A549 (cell line): ENCODE measurements at regions not wholly inside any gene's neighbourhood (a gene's known extent, or its start where the extent isn't known, plus 50 kb on each side); places are given as distances from the start of the nearest gene placed in this dataset.

Experiments
- ATAC-seq, 2 experiments: fragments of 200-7000 bp in 1 of 2; fragments of >200 bp in 1 of 2; cut with Nextera tagmentation in 1 of 2; cut with Tn5 transposase in 1 of 2; 3 replicates each; pipeline versions ENCODE4 v1.8.0 to v1.9.1; 2018 to 2020; ENCODE audit warnings: mild to moderate bottlenecking in 1 of 2, moderate library complexity in 1 of 2
- CTCF ChIA-PET: fragments of 300-600 bp; sonication (Branson Sonifier 250); formaldehyde crosslinking; extraction: SDS; loops from one replicate; lab custom pipeline; 2021; ENCODE audit warnings: antibody characterized with exemption, inconsistent platforms; lab: Yijun Ruan, JAX
- POLR2A ChIA-PET: fragments of 350-600 bp; formaldehyde crosslinking; extraction: SDS; loops from one replicate; lab custom pipeline; 2021; ENCODE audit warnings: antibody characterized with exemption, inconsistent platforms; lab: Yijun Ruan, JAX
- DNase-seq, 2 experiments: peaks; one replicate each; pipeline versions ENCODE4 v3.0.0 to v3.0.0-alpha.2; 2011 to 2016; ENCODE audit warnings: low read depth in 1 of 2, low spot score in 1 of 2
- FAIRE-seq: peaks from 2 replicates; lab custom pipeline; 2011; peaks lifted over from hg19 to GRCh38; lab: Jason Lieb, UNC
- H3K27ac ChIP-seq, 2 experiments: fragments of >200 bp; sonication (Bioruptor Twin); formaldehyde crosslinking; 3 replicates each; pipeline ENCODE4 v1.5.1; 2016 to 2017
- H3K4me1 ChIP-seq: fragments of >200 bp; sonication (Bioruptor Twin); formaldehyde crosslinking; 3 replicates; pipeline ENCODE4 v1.6.1; 2016
- H3K4me2 ChIP-seq: fragments of >200 bp; sonication (Bioruptor Twin); formaldehyde crosslinking; 3 replicates; pipeline ENCODE4 v1.6.1; 2016
- H3K4me3 ChIP-seq: fragments of >200 bp; sonication (Bioruptor Twin); formaldehyde crosslinking; 3 replicates; pipeline ENCODE4 v1.5.1; 2016
- H3K9me3 ChIP-seq: fragments of >200 bp; sonication (Bioruptor Twin); formaldehyde crosslinking; 3 replicates; pipeline ENCODE4 v1.6.1; 2016
- ATOH8 ChIP-seq: fragments of 250-450 bp; sonication (Bioruptor Pico); IDR thresholded peaks from 2 replicates; pipeline ENCODE4 v1.5.0; 2020; ENCODE audit warnings: low read depth, mild to moderate bottlenecking, moderate library complexity
- CBX2 ChIP-seq: fragments of 200-600 bp; sonication (generic); IDR thresholded peaks from 2 replicates; pipeline ENCODE4 v1.6.1; 2016; ENCODE audit warnings: low read depth, mild to moderate bottlenecking, borderline replicate concordance
- CBX8 ChIP-seq: fragments of 200-600 bp; sonication (generic); IDR thresholded peaks from 2 replicates; pipeline ENCODE4 v1.6.1; 2016
- CHD2 ChIP-seq: fragments of 150-350 bp; IDR thresholded peaks from 2 replicates; pipeline ENCODE4 v1.6.1; 2014; ENCODE audit warnings: low read length; ENCODE audit not compliant: partially characterized antibody
- CHD4 ChIP-seq: fragments of 200-600 bp; sonication (generic); IDR thresholded peaks from 2 replicates; pipeline ENCODE4 v1.6.1; 2016; ENCODE audit warnings: antibody characterized with exemption, mild to moderate bottlenecking, borderline replicate concordance
- ESRRA ChIP-seq: fragments of 150-350 bp; IDR thresholded peaks from 2 replicates; pipeline ENCODE4 v1.6.1; 2014; ENCODE audit warnings: mild to moderate bottlenecking, low read length, borderline replicate concordance
- FOSL2 ChIP-seq, 2 experiments: fragments of 450-650 bp in 1 of 2; fragments of >200 bp in 1 of 2; sonication (Bioruptor Twin) in 1 of 2; formaldehyde crosslinking; IDR thresholded peaks; 2 replicates each; pipeline versions ENCODE4 v1.5.0 to v1.6.1; 2016 to 2020; ENCODE audit warnings: mild to moderate bottlenecking in 1 of 2, moderate library complexity in 1 of 2
- FOXS1 ChIP-seq: fragments of 250-450 bp; sonication (Bioruptor Pico); IDR thresholded peaks from 2 replicates; pipeline ENCODE4 v1.5.0; 2020; ENCODE audit warnings: mild to moderate bottlenecking, moderate library complexity
- GATA3 ChIP-seq: IDR thresholded peaks from 2 replicates; pipeline ENCODE4 v1.6.1; 2012; ENCODE audit warnings: borderline replicate concordance
- HDAC2 ChIP-seq: fragments of 200-600 bp; sonication (generic); IDR thresholded peaks from 2 replicates; pipeline ENCODE4 v1.6.1; 2016
- HEYL ChIP-seq: fragments of 250-450 bp; sonication (Bioruptor Pico); IDR thresholded peaks from 2 replicates; pipeline ENCODE4 v1.8.0; 2021; ENCODE audit warnings: mild to moderate bottlenecking, moderate library complexity
- HOXA7 ChIP-seq: fragments of 250-450 bp; sonication (Bioruptor Pico); IDR thresholded peaks from 2 replicates; pipeline ENCODE4 v1.5.0; 2020; ENCODE audit warnings: mild to moderate bottlenecking, moderate library complexity
- HOXB13 ChIP-seq: fragments of 250-450 bp; sonication (Bioruptor Pico); IDR thresholded peaks from 2 replicates; pipeline ENCODE4 v1.5.0; 2020; ENCODE audit warnings: low read depth, mild to moderate bottlenecking, moderate library complexity
- HOXB5 ChIP-seq: fragments of 250-450 bp; sonication (Bioruptor Pico); IDR thresholded peaks from 2 replicates; pipeline ENCODE4 v1.5.0; 2020; ENCODE audit warnings: mild to moderate bottlenecking, moderate library complexity
- KDM1A ChIP-seq: fragments of 200-600 bp; sonication (generic); IDR thresholded peaks from 2 replicates; pipeline ENCODE4 v1.6.1; 2016; ENCODE audit warnings: low read depth, mild to moderate bottlenecking
- MAFK ChIP-seq: fragments of 450-650 bp; IDR thresholded peaks from 2 replicates; pipeline ENCODE4 v1.6.1; 2014; ENCODE audit not compliant: partially characterized antibody
- MAZ ChIP-seq: fragments of 150-350 bp; IDR thresholded peaks from 2 replicates; pipeline ENCODE4 v1.6.1; 2014; ENCODE audit warnings: antibody characterized with exemption, low read depth, low read length, borderline replicate concordance
- MYC ChIP-seq: IDR thresholded peaks from 2 replicates; pipeline ENCODE4 v1.6.1; 2012; ENCODE audit warnings: mild to moderate bottlenecking, inconsistent platforms, low read length, improper control_type of control experiment, borderline replicate concordance
- NFE2L2 ChIP-seq: fragments of 150-350 bp; conservative IDR thresholded peaks from 2 replicates; pipeline ENCODE4 v1.6.1; 2014; ENCODE audit warnings: low read length
- NPAS2 ChIP-seq: fragments of 250-450 bp; sonication (Bioruptor Pico); IDR thresholded peaks from 2 replicates; pipeline ENCODE4 v1.8.0; 2022; ENCODE audit warnings: mild to moderate bottlenecking, moderate library complexity, borderline replicate concordance
- PHF8 ChIP-seq: fragments of 200-600 bp; sonication (generic); IDR thresholded peaks from 2 replicates; pipeline ENCODE4 v1.6.1; 2016; ENCODE audit warnings: low read depth, mild to moderate bottlenecking, antibody characterized with exemption, moderate library complexity, borderline replicate concordance
- POLR2A ChIP-seq: IDR thresholded peaks from 2 replicates; pipeline ENCODE4 v1.6.1; 2012; ENCODE audit warnings: mild to moderate bottlenecking, low read length
- POLR2AphosphoS2 ChIP-seq: conservative IDR thresholded peaks from 2 replicates; pipeline ENCODE4 v1.6.1; 2012; ENCODE audit warnings: low read length, improper control_type of control experiment, inconsistent platforms
- RARB ChIP-seq: fragments of 250-450 bp; sonication (Bioruptor Pico); IDR thresholded peaks from 2 replicates; pipeline ENCODE4 v1.8.0; 2021; ENCODE audit warnings: mild to moderate bottlenecking, moderate library complexity
- RCOR1 ChIP-seq: fragments of 150-350 bp; IDR thresholded peaks from 2 replicates; pipeline ENCODE4 v1.6.1; 2014; ENCODE audit warnings: antibody characterized with exemption, low read length, low read depth
- RNF2 ChIP-seq: fragments of 200-600 bp; sonication (generic); IDR thresholded peaks from 2 replicates; pipeline ENCODE4 v1.6.1; 2016; ENCODE audit warnings: low read depth, mild to moderate bottlenecking, antibody characterized with exemption, moderate library complexity, borderline replicate concordance
- TFCP2L1 ChIP-seq: fragments of 250-450 bp; sonication (Bioruptor Pico); IDR thresholded peaks from 2 replicates; pipeline ENCODE4 v1.5.0; 2021; ENCODE audit warnings: mild to moderate bottlenecking
- ZC3H11A ChIP-seq: fragments of 450-650 bp; IDR thresholded peaks from 2 replicates; pipeline ENCODE4 v1.6.1; 2014; ENCODE audit warnings: antibody characterized with exemption, mild to moderate bottlenecking
- ZNF302 ChIP-seq: fragments of 250-450 bp; sonication (Bioruptor Pico); IDR thresholded peaks from 2 replicates; pipeline ENCODE4 v1.9.0; 2021; ENCODE audit warnings: inconsistent platforms, mild to moderate bottlenecking, moderate library complexity
- WGBS: methylation state at CpG from one replicate; pipeline ENCODE4 v1.1.6; 2017; ENCODE audit errors: missing lambda C conversion rate; 5-methylcytosine and 5-hydroxymethylcytosine counted together
- TF ChIP-seq, protein P1 (sequence below): fragments of 150-350 bp; IDR thresholded peaks from 2 replicates; pipeline ENCODE4 v1.6.1; 2014; ENCODE audit warnings: low read depth, mild to moderate bottlenecking, low read length
- TF ChIP-seq, protein P2 (sequence below): fragments of >200 bp; sonication (Bioruptor Twin); formaldehyde crosslinking; IDR thresholded peaks from 3 replicates; pipeline ENCODE4 v1.6.1; 2016

GRCh38 chr2:36058076-36058475 is 297.5 kb upstream of the CRIM1 start:
- ChIA-PET CTCF (no interaction called here), POLR2A (no interaction called here)
- ATAC-seq (no peak), DNase-seq (no peak), FAIRE-seq (no peak)
- H3K27ac ChIP-seq = no peak overlapping the region
- 0 out of 3 replicates have a peak, but pooled peaks cover 2% of the 10 kb centered on the region for H3K9me3 ChIP-seq
- H3K4me2 ChIP-seq = no peak overlapping the region
- no peaks in the 10 kb centered on the region for H3K4me1 ChIP-seq
- no peak overlapping the region for H3K4me3 ChIP-seq
- 74% methylated on average over 3 of the region's 3 CpGs for WGBS
- TF ChIP-seq, protein P1, sequence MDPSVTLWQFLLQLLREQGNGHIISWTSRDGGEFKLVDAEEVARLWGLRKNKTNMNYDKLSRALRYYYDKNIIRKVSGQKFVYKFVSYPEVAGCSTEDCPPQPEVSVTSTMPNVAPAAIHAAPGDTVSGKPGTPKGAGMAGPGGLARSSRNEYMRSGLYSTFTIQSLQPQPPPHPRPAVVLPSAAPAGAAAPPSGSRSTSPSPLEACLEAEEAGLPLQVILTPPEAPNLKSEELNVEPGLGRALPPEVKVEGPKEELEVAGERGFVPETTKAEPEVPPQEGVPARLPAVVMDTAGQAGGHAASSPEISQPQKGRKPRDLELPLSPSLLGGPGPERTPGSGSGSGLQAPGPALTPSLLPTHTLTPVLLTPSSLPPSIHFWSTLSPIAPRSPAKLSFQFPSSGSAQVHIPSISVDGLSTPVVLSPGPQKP = no peak
- TF ChIP-seq HOXB13 (no peak), CHD4 (no peak), MAZ (no peak), GATA3 (no peak)

DNA sequence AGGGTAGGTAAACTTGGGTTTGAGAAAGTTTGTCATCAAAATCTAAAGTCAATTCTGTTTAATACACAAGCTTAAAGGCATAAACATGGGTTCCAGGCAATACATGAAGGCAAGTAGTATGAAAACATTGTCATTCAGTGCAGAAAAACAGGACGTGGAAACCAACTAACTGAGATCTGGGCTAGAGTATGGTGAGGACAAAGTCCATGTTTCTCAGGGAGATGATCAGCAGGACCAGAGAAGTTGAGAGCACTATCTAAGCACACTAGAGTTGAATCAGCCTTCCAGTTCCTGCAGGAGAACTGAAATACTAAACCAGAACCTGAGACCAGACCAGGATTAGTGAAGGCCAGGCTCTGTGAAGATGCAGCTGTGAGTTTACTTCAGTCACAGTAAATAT is 302.8 kb upstream of the CRIM1 start:
- Histone ChIP-seq H3K4me3 (no peak overlapping the region), H3K27ac (no peak overlapping the region), H3K4me1 (no peaks in the 10 kb centered on the region), H3K9me3 (peaks cover 2% of the 10 kb centered on the region; the same call in 1 of the 3 replicates)
- POLR2A ChIA-PET = no interaction called here
- CTCF ChIA-PET = no interaction called here
- TF ChIP-seq ATOH8 (CRISPR knock-in tag) (no peak), RARB (no peak), HDAC2 (no peak), POLR2AphosphoS2 (no peak), NFE2L2 (no peak), CBX8 (no peak), ZNF302 (CRISPR knock-in tag) (no peak), NPAS2 (no peak), MYC (no peak), FOSL2 (IDR thresholded peaks at IDR 0.05) (no peak), FOSL2 (CRISPR knock-in tag; IDR thresholded peaks at IDR 0.05) (no peak), RCOR1 (no peak), MAFK (no peak), ZC3H11A (no peak), RNF2 (no peak), KDM1A (no peak), CHD2 (no peak)
- TF ChIP-seq, protein P2, sequence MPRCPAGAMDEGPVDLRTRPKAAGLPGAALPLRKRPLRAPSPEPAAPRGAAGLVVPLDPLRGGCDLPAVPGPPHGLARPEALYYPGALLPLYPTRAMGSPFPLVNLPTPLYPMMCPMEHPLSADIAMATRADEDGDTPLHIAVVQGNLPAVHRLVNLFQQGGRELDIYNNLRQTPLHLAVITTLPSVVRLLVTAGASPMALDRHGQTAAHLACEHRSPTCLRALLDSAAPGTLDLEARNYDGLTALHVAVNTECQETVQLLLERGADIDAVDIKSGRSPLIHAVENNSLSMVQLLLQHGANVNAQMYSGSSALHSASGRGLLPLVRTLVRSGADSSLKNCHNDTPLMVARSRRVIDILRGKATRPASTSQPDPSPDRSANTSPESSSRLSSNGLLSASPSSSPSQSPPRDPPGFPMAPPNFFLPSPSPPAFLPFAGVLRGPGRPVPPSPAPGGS = no peak
- TF ChIP-seq, all 56 proteins: peak for 0
- FAIRE-seq (no peak), DNase-seq (no peak), ATAC-seq (no peak)
- H3K4me2 ChIP-seq = no peak overlapping the region
- WGBS = 0% methylated on average over 1 of the region's 1 CpG

GRCh38 chr2:36044411-36044810 is 311.2 kb upstream of the CRIM1 start:
- Histone ChIP-seq H3K4me3 (no peak overlapping the region), H3K9me3 (no peaks in the 10 kb centered on the region), H3K4me1 (no peaks in the 10 kb centered on the region), H3K27ac (no peak overlapping the region), H3K4me2 (no peak overlapping the region)
- FAIRE-seq (no peak), ATAC-seq (no peak), DNase-seq (no peak)
- ChIA-PET CTCF (no interaction called here), POLR2A (no interaction called here)
- TF ChIP-seq HEYL (CRISPR knock-in tag) (no peak), ZNF302 (CRISPR knock-in tag) (no peak), POLR2AphosphoS2 (no peak), FOXS1 (CRISPR knock-in tag) (no peak), PHF8 (no peak), HOXA7 (CRISPR knock-in tag) (no peak), FOSL2 (IDR thresholded peaks at IDR 0.05) (no peak), FOSL2 (CRISPR knock-in tag; IDR thresholded peaks at IDR 0.05) (no peak), ESRRA (no peak), ZC3H11A (no peak), NPAS2 (no peak), CBX2 (no peak), TFCP2L1 (no peak), POLR2A (no peak), ATOH8 (CRISPR knock-in tag) (no peak), HOXB5 (CRISPR knock-in tag) (no peak)
- WGBS = 62% methylated on average over 4 of the region's 4 CpGs
